GM10248 (cell line): ENCODE measurements at regions not wholly inside any gene's neighbourhood (a gene's known extent, or its start where the extent isn't known, plus 50 kb on each side); places are given as distances from the start of the nearest gene placed in this dataset.

Source experiments
- CTCF ChIA-PET: fragments of 300-600 bp; sonication (Branson Sonifier 250); formaldehyde crosslinking; extraction: SDS; loops from one replicate; lab custom pipeline; 2021; ENCODE audit warnings: antibody characterized with exemption; lab: Yijun Ruan, JAX
- POLR2A ChIA-PET: fragments of 350-650 bp; sonication (Branson Sonifier 250); formaldehyde crosslinking; extraction: SDS; loops from one replicate; lab custom pipeline; 2020; ENCODE audit warnings: antibody characterized with exemption; lab: Yijun Ruan, JAX
- DNase-seq: peaks from one replicate; pipeline ENCODE4 v3.0.0; 2012; ENCODE audit errors: extremely low spot score
- TF ChIP-seq, protein P1 (sequence below): IDR thresholded peaks from 2 replicates; pipeline ENCODE4 v1.5.1; 2012; ENCODE audit warnings: mild to moderate bottlenecking, low read depth; ENCODE audit errors: extremely low read depth, missing control alignments, control extremely low read depth

- no peak for DNase-seq
- POLR2A ChIA-PET, result no interaction called here
- TF ChIP-seq, protein P1, sequence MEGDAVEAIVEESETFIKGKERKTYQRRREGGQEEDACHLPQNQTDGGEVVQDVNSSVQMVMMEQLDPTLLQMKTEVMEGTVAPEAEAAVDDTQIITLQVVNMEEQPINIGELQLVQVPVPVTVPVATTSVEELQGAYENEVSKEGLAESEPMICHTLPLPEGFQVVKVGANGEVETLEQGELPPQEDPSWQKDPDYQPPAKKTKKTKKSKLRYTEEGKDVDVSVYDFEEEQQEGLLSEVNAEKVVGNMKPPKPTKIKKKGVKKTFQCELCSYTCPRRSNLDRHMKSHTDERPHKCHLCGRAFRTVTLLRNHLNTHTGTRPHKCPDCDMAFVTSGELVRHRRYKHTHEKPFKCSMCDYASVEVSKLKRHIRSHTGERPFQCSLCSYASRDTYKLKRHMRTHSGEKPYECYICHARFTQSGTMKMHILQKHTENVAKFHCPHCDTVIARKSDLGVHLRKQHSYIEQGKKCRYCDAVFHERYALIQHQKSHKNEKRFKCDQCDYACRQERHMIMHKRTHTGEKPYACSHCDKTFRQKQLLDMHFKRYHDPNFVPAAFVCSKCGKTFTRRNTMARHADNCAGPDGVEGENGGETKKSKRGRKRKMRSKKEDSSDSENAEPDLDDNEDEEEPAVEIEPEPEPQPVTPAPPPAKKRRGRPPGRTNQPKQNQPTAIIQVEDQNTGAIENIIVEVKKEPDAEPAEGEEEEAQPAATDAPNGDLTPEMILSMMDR, result no peak
- CTCF ChIA-PET, result no interaction called here
Measured at GRCh38 chr16:81185416-81185815, 53.1 kb upstream of the BCO1 start.

GRCh38 chr16:81181013-81181720, 57.3 kb upstream of the BCO1 start:
- CTCF ChIA-PET, result no interaction called here
- POLR2A ChIA-PET, result no interaction called here
- TF ChIP-seq, protein P1, result no peak
- DNase-seq, result no peak

GRCh38 chr16:81180578-81180977, 57.9 kb upstream of the BCO1 start:
- TF ChIP-seq, protein P1, result no peak
- CTCF ChIA-PET, result no interaction called here
- no peak for DNase-seq
- POLR2A ChIA-PET, result no interaction called here

DNA sequence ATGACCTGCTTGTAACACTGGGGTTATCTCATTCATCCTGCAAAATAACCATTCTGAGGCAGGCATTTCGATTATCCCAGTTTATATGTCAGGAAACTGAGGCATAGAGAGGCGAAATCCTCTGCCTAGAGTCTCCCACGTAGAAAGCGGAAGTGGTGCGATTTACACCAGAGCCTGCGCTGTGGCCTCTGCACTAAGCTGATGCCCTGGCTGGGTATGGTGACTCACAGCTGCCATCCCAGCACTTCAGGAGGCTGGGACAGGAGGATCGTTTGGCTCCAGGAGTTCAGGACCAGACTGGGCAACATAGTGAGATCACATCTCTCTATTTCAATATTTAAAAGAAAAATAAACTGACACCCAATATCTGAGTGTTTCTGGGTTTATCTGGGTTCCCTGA, 59.3 kb upstream of the BCO1 start:
- POLR2A ChIA-PET, result no interaction called here
- CTCF ChIA-PET, result no interaction called here
- no peak for DNase-seq
- TF ChIP-seq, protein P1, result no peak

- ChIA-PET POLR2A (no interaction called here), CTCF (no interaction called here)
- DNase-seq, result no peak
- TF ChIP-seq, protein P1, result no peak
Measured at GRCh38 chr16:81175325-81175891, 63.1 kb upstream of the BCO1 start.

GRCh38 chr16:81174644-81175324, 63.7 kb upstream of the BCO1 start:
- TF ChIP-seq, protein P1, result no peak
- CTCF ChIA-PET, result no interaction called here
- DNase-seq, result no peak
- POLR2A ChIA-PET, result no interaction called here
